HepG2 (cell line): ENCODE measurements at regions not wholly inside any gene's neighbourhood (a gene's known extent, or its start where the extent isn't known, plus 50 kb on each side); places are given as distances from the start of the nearest gene placed in this dataset.

Experiments
- BCLAF1 ChIP-seq: fragments of 450-650 bp; IDR thresholded peaks from 2 replicates; pipeline ENCODE4 v1.6.1; 2017; ENCODE audit warnings: mild to moderate bottlenecking
- CBX5 ChIP-seq: sonication (generic); formaldehyde crosslinking; IDR thresholded peaks from 2 replicates; pipeline ENCODE4 v1.4.0; 2020; ENCODE audit warnings: missing genetic modification reagents, borderline replicate concordance
- EED ChIP-seq: sonication (generic); formaldehyde crosslinking; IDR thresholded peaks from 2 replicates; pipeline ENCODE4 v1.5.0; 2020; ENCODE audit warnings: mild to moderate bottlenecking, missing genetic modification reagents
- FOXK1 ChIP-seq: sonication (generic); formaldehyde crosslinking; IDR thresholded peaks from 2 replicates; pipeline ENCODE4 v1.4.0; 2020; ENCODE audit warnings: low read depth, missing genetic modification reagents, borderline replicate concordance
- POLR2AphosphoS5 ChIP-seq: IDR thresholded peaks from 2 replicates; pipeline ENCODE4 v1.6.1; 2012; ENCODE audit warnings: low read depth, low read length
- SIN3B ChIP-seq: fragments of 150-350 bp; IDR thresholded peaks from 2 replicates; pipeline ENCODE4 v1.6.1; 2014; ENCODE audit warnings: low read length
- SP1 ChIP-seq, 2 experiments: fragments of 450-650 bp in 1 of 2; sonication (generic) in 1 of 2; formaldehyde crosslinking in 1 of 2; IDR thresholded peaks; 2 replicates each; pipeline versions ENCODE4 v1.4.0 to v1.6.1; 2016 to 2020; ENCODE audit warnings: missing genetic modification reagents in 1 of 2
- ZNF547 ChIP-seq: sonication (generic); formaldehyde crosslinking; IDR thresholded peaks from 2 replicates; pipeline ENCODE4 v1.5.1; 2020; ENCODE audit warnings: mild to moderate bottlenecking, missing genetic modification reagents
- ZNF773 ChIP-seq: sonication (generic); formaldehyde crosslinking; IDR thresholded peaks from 2 replicates; pipeline ENCODE4 v1.4.0; 2020; ENCODE audit warnings: missing genetic modification reagents, borderline replicate concordance

- no peak for TF ChIP-seq EED (CRISPR knock-in tag)
- TF ChIP-seq BCLAF1: no peak
- TF ChIP-seq FOXK1 (CRISPR knock-in tag): no peak
- no peak for TF ChIP-seq ZNF773 (CRISPR knock-in tag)
- no peak for TF ChIP-seq POLR2AphosphoS5
- TF ChIP-seq SP1 (IDR thresholded peaks at IDR 0.05): no peak
- no peak for TF ChIP-seq SP1 (CRISPR knock-in tag; IDR thresholded peaks at IDR 0.05)
- TF ChIP-seq CBX5 (CRISPR knock-in tag): no peak
- no peak for TF ChIP-seq ZNF547 (CRISPR knock-in tag)
- no peak for TF ChIP-seq SIN3B
These were observed 464.5 kb upstream of the CHAC2 start for GRCh38 chr2:53303012-53303578.
